ENCODE measurements at regions not wholly inside any gene's neighbourhood (a gene's known extent, or its start where the extent isn't known, plus 50 kb on each side); places are given as distances from the start of the nearest gene placed in this dataset.

DNA sequence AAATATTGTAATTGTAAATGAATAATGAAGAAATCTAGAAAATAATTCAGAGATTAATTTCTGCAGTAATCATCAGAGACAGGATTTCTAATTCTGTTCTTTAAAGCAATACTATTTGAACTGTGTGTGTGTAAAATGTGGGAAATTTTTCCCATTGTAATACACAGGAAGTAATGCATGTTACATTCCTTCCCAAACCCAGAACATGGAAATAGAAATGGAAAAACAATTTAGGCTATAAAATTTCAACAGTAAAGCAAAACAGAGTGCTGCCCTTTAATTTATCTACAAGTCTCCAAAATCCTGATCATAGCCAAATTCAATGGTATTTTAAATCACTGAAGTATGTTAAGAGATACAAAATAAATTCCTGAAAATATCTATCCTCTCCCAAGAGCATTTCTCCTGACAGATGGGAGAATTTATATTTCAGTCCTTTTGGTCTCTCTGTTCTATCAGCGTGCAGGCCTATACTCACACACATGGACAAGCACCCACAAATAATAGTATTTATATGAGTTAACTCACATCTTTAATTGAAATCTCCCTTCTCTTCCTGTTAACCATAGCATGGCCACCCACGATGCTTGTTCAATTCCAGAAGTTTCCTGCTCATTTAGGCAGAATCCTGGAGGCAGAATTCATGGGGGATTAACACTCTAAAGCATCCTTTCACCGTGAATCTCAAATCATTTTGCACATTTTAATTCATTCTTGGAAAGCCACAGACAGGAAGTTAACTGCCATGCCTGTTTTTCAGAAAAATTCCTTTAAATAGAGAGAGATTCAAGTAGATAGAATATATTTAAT is 1465.4 kb upstream of the FLRT2 start:
- no peak for TF ChIP-seq POLR2A (IDR thresholded peaks at IDR 0.05; ENCODE audit: low read length)
- TF ChIP-seq GATA1 (IDR thresholded peaks at IDR 0.05; ENCODE audit: low read depth, low read length), result no peak

Measured in erythroblast (primary cell).